SHP77 (cell line): ENCODE measurements at regions not wholly inside any gene's neighbourhood (a gene's known extent, or its start where the extent isn't known, plus 50 kb on each side); places are given as distances from the start of the nearest gene placed in this dataset.
"Not testable (repeated sequence)": the region's sequence is repeated elsewhere in the genome, so short reads cannot be mapped to it uniquely, and the experiment has no call there.

ENCODE experiments used
- DNase-seq, 2 experiments: peaks; one replicate each; lab custom pipeline; 2025; lab: John Stamatoyannopoulos, UW

GRCh38 chrX:138859421-138859820, 147.9 kb upstream of the FGF13 start:
- no peak for DNase-seq

DNA sequence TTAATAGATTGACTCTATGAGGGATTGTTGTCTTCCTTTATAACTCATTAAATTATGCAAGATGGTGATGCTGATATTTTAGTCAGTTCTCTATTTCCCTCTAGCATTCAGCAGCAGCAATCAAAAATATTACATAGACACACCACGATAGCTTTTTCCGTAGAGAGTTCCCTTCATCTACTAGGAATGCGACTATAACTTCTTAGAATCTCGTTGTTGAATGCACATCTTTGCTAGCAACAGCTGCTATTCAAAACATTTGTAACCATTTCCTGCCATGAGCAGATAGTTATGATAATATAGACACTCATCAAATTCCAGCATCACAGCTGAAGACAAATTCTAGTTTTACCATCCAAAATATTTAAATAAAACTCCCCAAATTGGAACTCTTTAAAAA, 147.4 kb upstream of the FGF13 start:
- no peak for DNase-seq

GRCh38 chrX:138858438-138858837, 146.9 kb upstream of the FGF13 start:
- no peak for DNase-seq

DNA sequence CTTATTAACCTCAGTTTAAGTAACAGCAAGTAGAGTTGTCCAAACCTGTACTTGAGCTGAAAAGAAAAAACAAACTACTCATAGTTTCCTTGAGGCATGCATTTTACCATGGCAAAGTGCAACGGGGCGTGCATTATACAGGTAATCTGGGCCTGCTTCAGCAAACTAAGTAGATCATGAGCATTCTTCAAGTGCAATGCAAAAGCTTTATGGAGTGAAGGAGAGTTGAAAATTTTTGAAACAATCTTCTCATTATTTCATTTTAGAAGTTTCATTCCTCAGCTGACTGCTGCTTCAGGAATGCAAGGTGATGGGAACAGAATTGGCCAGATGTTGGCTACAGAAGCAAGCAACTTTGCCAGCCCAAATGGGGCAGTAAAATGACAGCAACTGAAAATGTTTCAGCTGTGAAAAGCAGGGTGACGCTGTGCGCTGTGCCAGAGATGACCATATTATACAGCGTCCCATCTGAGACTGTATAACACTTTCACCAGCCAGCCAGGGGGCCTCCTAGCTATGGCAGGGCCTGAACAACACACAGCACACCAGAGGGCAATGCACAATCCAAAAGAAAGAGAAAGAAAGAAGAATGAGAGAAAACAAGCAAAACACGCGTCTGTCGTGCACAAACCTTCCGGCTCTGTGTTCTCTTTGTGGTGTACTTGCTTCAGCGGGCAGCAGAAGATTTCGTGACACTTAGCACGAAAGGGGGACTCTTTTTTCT, 145.5 kb upstream of the FGF13 start:
- no peak for DNase-seq

DNA sequence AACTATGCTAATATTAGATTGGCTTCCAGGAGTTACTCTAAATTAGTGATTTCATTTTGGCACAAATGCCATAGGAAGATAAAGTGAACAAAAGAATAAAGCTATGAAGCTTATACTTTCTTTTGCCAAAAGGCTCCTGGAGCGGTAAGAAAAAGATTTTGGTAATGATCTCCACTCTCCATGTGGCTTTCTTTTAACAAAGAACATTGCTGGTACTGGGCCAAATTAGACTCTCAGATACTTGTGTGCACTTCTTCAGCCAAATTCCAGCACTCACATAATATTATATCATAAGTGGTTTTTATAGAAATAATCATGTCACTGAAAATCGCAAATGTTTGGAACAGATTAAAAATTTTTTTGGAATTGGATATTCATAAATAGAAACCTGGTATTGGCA, 142.4 kb upstream of the FGF13 start:
- no peak for DNase-seq

DNA sequence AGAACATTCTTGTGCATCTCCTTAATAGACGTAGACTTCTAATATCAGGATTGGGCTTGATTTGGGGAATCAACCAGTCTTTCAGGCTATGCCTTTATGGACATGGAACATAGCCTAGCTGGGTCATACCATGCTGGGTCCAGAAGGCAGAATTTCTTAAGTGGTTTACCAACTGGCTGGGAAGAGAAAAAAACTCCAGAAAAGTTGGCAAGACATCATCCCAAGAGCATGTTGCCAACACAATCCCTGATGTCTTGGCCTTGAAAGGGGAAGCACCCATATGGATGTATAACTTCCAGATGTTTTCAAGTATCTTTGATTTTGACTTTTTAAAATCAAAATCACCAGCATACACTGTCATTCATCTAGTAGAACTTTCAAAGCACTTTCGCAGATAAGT, 138.0 kb upstream of the FGF13 start:
- DNase-seq: no peak

- no peak for DNase-seq
These were observed 136.4 kb upstream of the FGF13 start for GRCh38 chrX:138847930-138848329.

DNA sequence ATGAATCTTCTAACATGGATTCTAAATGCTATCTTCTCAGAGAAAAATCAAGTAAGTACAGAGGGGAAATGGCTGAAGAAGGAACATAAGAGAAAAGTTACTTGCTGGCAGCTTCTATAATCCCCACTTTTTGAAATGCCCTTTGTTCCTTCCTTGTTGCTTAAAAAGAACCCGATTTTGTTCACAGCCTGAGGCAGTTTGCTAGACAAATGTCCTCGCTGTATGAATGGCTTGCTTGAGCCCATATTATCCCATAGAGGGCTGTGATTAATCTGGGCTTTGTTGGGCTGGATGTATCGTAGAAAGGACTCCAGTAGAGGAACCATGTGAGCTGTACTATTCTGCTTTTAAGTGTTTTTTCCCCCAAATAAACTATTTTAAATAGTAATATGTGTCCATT, 134.3 kb upstream of the FGF13 start:
- no peak for DNase-seq

DNA sequence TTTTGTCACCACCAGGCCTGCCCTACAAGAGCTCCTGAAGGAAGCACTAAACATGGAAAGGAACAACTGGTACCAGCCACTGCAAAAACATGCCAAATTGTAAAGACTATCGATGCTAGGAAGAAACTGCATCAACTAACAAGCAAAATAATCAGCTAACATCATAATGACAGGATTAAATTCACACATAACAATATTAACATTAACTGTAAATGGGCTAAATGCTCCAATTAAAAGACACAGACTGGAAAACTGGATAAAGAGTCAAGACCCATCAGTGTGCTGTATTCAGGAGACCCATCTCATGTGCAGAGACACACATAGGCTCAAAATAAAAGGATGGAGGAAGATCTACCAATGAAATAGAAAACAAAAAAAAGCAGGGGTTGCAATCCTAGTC, 95.9 kb upstream of the FGF13 start:
- not testable (repeated sequence) for DNase-seq

DNA sequence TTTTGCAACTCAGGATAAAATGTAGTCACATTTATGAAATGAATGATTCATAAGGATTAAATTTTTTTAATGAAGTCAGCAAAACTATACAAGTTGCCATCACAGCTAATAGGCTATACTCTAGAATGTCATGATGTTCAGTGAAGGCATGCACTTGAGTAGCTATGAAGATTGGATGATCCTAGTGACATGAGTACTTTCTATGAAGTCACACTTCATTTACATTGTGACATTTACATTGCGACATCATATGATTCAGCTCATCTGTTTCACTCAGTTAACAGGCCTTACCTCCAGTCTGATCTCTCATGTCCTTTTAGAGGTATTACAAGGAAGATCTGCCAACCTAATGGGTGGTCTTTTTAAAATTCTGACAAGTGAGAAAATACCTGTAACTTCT, 82.7 kb upstream of the FGF13 start:
- no peak for DNase-seq

DNA sequence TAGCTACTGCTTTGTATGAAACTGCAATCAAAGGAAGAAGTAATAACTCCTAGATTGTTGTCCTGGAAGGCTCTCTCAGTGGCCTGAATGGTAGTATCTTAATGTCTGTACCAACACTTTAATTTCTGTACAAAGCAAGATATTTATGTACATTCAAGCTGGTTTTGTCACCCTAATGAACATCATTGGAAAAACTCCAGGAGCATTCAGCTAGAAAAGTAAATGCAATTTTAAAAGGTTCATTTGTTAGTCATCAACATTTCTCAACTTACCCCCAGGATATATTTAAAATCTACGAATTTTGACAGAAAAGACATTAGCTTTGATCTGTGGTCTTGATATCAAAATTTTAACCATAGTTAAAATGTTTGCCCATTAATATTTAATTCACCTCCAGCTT, 80.0 kb upstream of the FGF13 start:
- no peak for DNase-seq

DNA sequence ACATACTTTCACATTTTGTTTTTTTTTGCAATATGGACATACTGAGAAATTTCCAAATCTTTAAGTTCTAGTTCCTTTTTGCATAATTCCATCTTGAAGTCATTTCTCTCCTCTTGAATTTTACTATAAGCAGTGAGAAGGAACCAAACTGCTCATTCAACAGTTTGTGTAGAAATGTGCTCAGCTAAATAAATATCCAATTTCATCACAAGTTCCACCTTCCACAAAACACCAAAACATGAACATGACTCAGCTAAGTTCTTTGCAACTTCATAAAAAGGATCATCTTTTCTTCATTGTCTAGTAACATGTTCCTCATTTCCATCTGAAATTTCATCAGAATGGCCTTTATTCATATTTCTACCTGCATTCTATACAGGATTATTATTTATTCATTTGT, 77.3 kb upstream of the FGF13 start:
- no peak for DNase-seq

- DNase-seq: not testable (repeated sequence)
These were observed 67.0 kb upstream of the FGF13 start for GRCh38 chrX:138778576-138778909.

- DNase-seq: peak in 1 of 2 experiments; percentile 0
These were observed 66.5 kb upstream of the FGF13 start for GRCh38 chrX:138777908-138778575.

GRCh38 chrX:138777230-138777629, 65.7 kb upstream of the FGF13 start:
- no peak for DNase-seq

DNA sequence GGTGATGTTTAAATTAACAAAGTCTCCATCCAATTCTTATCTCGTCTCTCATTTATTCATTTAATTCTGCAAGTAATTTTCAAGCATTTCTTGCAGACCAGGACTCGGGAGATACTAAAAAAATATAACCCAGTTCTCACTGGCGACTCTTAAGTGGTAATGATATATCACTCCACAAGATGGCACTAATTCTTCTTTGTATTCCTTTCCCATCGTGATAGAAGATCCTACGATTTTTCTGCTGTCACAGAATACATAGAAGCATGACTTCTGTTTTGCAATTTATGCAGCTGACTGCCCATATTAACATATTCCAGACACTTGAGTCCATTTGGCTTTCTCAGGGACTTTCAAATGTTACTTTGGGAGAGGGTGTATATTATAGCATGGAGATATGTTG, 64.0 kb upstream of the FGF13 start:
- DNase-seq: peak in 1 of 2 experiments; percentile 0

- DNase-seq: no peak
These were observed 59.5 kb upstream of the FGF13 start for GRCh38 chrX:138771047-138771446.

DNA sequence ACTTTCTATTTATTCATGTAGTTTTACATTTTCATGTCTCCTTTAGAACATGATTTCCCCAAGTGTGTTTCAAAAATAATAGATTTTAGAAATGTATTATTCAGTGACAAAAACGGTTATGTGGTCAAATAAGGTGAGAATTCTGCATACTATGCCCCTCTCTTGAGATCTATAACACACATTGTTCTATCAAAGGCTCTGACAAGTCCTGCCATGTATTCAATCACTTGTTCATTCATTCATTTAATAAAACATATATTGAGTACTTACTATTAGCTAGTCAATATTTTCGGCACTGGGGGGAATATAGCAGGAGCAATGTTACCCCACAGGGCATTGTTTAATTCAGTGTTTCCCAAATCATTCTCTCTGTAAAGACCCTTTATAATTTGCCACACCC, 58.4 kb upstream of the FGF13 start:
- DNase-seq: no peak

DNA sequence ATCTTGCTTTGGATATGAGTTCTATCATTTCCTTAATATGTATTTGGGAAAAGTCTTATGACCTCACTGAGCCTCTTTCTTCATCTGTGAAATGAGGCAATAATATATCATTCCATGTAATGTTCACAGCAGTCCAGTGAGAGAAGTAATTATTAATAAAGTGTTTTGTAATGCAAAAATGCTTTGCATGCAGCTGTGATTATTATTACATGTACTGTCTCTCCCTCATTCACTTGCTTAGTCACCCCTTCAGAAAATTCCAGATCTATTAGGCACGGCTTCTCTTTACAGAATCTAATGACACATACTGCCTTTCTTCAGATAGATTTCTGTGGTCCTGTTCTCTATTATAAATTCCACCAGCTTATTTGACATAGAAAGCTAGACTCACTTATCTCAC, 53.5 kb upstream of the FGF13 start:
- no peak for DNase-seq

DNA sequence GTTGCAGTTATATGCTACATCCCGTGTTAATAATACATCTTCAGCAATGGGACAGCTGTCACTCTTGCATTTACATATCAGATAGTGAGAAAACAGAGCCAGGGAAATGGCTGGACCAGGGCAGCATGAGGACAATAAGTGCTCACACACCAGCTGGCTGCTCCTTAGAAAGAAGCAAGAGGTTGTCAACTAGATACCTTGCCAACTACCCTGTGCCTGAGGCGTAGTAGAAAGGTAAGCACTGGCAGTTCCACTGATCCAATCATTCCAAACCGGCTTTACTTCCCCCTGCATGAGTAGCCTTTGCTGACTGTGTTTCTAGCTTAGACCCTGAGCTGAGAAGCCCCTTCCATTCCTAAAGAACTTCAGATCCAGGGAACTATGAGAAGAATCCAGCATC, 52.2 kb upstream of the FGF13 start:
- DNase-seq: no peak

GRCh38 chrX:138761380-138761779, 49.9 kb upstream of the FGF13 start:
- DNase-seq: no peak
